ENCODE measurements at regions not wholly inside any gene's neighbourhood (a gene's known extent, or its start where the extent isn't known, plus 50 kb on each side); places are given as distances from the start of the nearest gene placed in this dataset.

- Histone ChIP-seq H3K9me3 (ENCODE audit: insufficient read depth in 2 of 2, low read depth in 1 of 2, low read length in 1 of 2) (no peaks in the 10 kb centered on the region), H3K9ac (replicated peaks in 1 of 4; ENCODE audit: extremely low read depth in 1 of 4, low read depth in 3 of 4, low read length in 3 of 4) (no peak overlapping the region), H3K56ac (replicated peaks; ENCODE audit: insufficient read length, low read depth, low read length) (no peak overlapping the region), H3K4me2 (ENCODE audit: insufficient read depth in 1 of 2, low read depth in 2 of 2, low read length in 2 of 2) (no peak overlapping the region), H3K79me1 (ENCODE audit: low read depth, low read length) (no peaks in the 10 kb centered on the region), H3K18ac (ENCODE audit: extremely low read depth, low read length) (no peak overlapping the region), H4K5ac (ENCODE audit: insufficient read length, low read depth, low read length) (no peak overlapping the region), H2BK12ac (ENCODE audit: low read depth, low read length) (no peak overlapping the region), H2BK20ac (ENCODE audit: low read length) (no peak overlapping the region), H3K14ac (ENCODE audit: insufficient read length) (no peak overlapping the region), H3K27me3 (replicated peaks in 1 of 4; ENCODE audit: control insufficient read depth in 3 of 4, extremely low read depth in 1 of 4, insufficient read depth in 3 of 4, low read length in 3 of 4) (no peaks in the 10 kb centered on the region), H3K36me3 (ENCODE audit: control insufficient read depth in 2 of 4, insufficient read depth in 4 of 4, low read length in 3 of 4) (no peaks in the 10 kb centered on the region), H3K79me2 (ENCODE audit: control insufficient read depth in 1 of 2, insufficient read depth in 2 of 2, low read length in 2 of 2) (no peaks in the 10 kb centered on the region), H4K91ac (replicated peaks; ENCODE audit: insufficient read length, low read length) (no peak overlapping the region), H3K4me3 (ENCODE audit: extremely low read depth in 1 of 4, insufficient read depth in 2 of 4, low read depth in 3 of 4, low read length in 4 of 4) (no peak overlapping the region), H3K4me1 (replicated peaks in 1 of 4; ENCODE audit: control insufficient read depth in 3 of 4, insufficient read depth in 4 of 4, low read length in 3 of 4) (peaks cover 0 to 5% (median 0%) of the 10 kb centered on the region in 4 experiments; a peak in 3 of 7 replicates), H3K4ac (replicated peaks; ENCODE audit: insufficient read length, low read depth, low read length) (no peak overlapping the region), H4K8ac (ENCODE audit: extremely low read depth, insufficient read depth, low read length) (no peak overlapping the region), H2BK5ac (ENCODE audit: low read depth, low read length) (no peak overlapping the region), H2AK5ac (ENCODE audit: low read depth, low read length) (no peak overlapping the region), H3K23ac (ENCODE audit: insufficient read length) (no peak overlapping the region), H4K20me1 (replicated peaks in 1 of 2; ENCODE audit: control insufficient read depth in 1 of 2, insufficient read depth in 2 of 2, low read length in 2 of 2) (no peaks in the 10 kb centered on the region), H2BK15ac (ENCODE audit: low read length) (no peak overlapping the region), H3K27ac (ENCODE audit: low read depth, low read length) (no peak overlapping the region), H3K23me2 (ENCODE audit: low read depth, low read length) (no peaks in the 10 kb centered on the region; the same call in 1 of the 2 replicates), H2AFZ (ENCODE audit: low read length) (no peak overlapping the region), H2BK120ac (replicated peaks; ENCODE audit: low read depth, low read length) (no peak overlapping the region)
- ChIA-PET CTCF (ENCODE audit: partially characterized antibody) (interaction anchor here (1.1 to 1.6 kb wide), 3 partner anchors 12 to 1209 kb away, joined by 3 to 5 read pairs (median 4); no protein-coding TSS in a partner anchor), POLR2A (ENCODE audit: partially characterized antibody) (no interaction called here)
- 92% methylated on average over 6 of the region's 6 CpGs; no CpG with 5 or more reads in 1 of the 2 experiments for WGBS, 2 experiments (ENCODE audit: extremely low coverage in 1 of 2, insufficient coverage in 1 of 2, insufficient read length in 1 of 2, insufficient replicate concordance in 2 of 2, low coverage in 1 of 2, low lambda C conversion rate in 2 of 2, missing lambda C conversion rate in 1 of 2)
- FAIRE-seq (no peak), DNase-seq (ENCODE audit: low read depth in 1 of 2, low spot score in 2 of 2) (peak in 1 of 2 experiments; percentile 8)
- TF ChIP-seq EZH2 (IDR thresholded peaks at IDR 0.05; ENCODE audit: low read depth, low read length, severe bottlenecking) (no peak), RNF2 (IDR thresholded peaks at IDR 0.05; ENCODE audit: borderline replicate concordance, low read depth, low read length, missing control alignments, poor library complexity, severe bottlenecking) (no peak), POLR2AphosphoS5 (IDR thresholded peaks at IDR 0.05; ENCODE audit: low read depth, low read length) (no peak), SIN3A (conservative IDR thresholded peaks at IDR 0.05 in 1 of 2, IDR thresholded peaks at IDR 0.05 in 1 of 2; ENCODE audit: low read depth in 1 of 2, low read length in 2 of 2) (no peak), TAF7 (optimal IDR thresholded peaks at IDR 0.05; ENCODE audit: borderline replicate concordance, low read depth, low read length) (no peak), USF2 (IDR thresholded peaks at IDR 0.05; ENCODE audit: low read length) (no peak), FOSL1 (IDR thresholded peaks at IDR 0.05; ENCODE audit: insufficient read depth, low read depth, low read length) (no peak), CHD1 (IDR thresholded peaks at IDR 0.05; ENCODE audit: low read depth, low read length) (no peak), RXRA (IDR thresholded peaks at IDR 0.05; ENCODE audit: insufficient read depth, low read depth, low read length) (no peak), SP4 (IDR thresholded peaks at IDR 0.05; ENCODE audit: low read length) (no peak), ASH2L (IDR thresholded peaks at IDR 0.05; ENCODE audit: low read length) (no peak), RAD21 (IDR thresholded peaks at IDR 0.05 in 1 of 2, conservative IDR thresholded peaks at IDR 0.05 in 1 of 2; ENCODE audit: low read depth in 2 of 2, low read length in 2 of 2) (no peak), CREB1 (IDR thresholded peaks at IDR 0.05) (no peak)
These were observed 440.3 kb downstream of the LRATD1 start for GRCh38 chr2:15072836-15073235.
